ENCODE measurements at regions not wholly inside any gene's neighbourhood (a gene's known extent, or its start where the extent isn't known, plus 50 kb on each side); places are given as distances from the start of the nearest gene placed in this dataset.
"Not testable (repeated sequence)": the region's sequence is repeated elsewhere in the genome, so short reads cannot be mapped to it uniquely, and the experiment has no call there.

GRCh38 chr3:95522449-95522848 lies 1291.9 kb upstream of the EPHA6 start:
- H3K9me3 ChIP-seq, result no peaks in the 10 kb centered on the region
- H3K36me3 ChIP-seq (ENCODE audit: insufficient read depth in 1 of 2, low read depth in 1 of 2), result no peaks in the 10 kb centered on the region
- no peak for TF ChIP-seq CTCF (IDR thresholded peaks at IDR 0.05)
- ATAC-seq, result no peak
- DNase-seq, result no peak
- H3K4me1 ChIP-seq, result no peaks in the 10 kb centered on the region
- intact Hi-C loops (cut with DNase I), result no loop called here
- H3K27ac ChIP-seq, result no peak overlapping the region
- H3K4me3 ChIP-seq, result no peak overlapping the region
- 94 to 97% (median 95%) methylated on average over 2 of the region's 2 CpGs for WGBS, 3 donors
- H3K27me3 ChIP-seq (ENCODE audit: insufficient read depth in 3 of 3, low read length in 2 of 3), result no peaks in the 10 kb centered on the region

- H3K27me3 ChIP-seq (ENCODE audit: insufficient read depth in 3 of 3, low read length in 2 of 3), result no peaks in the 10 kb centered on the region
- intact Hi-C loops (cut with DNase I), result no loop called here
- H3K4me1 ChIP-seq, result no peaks in the 10 kb centered on the region
- H3K36me3 ChIP-seq (ENCODE audit: insufficient read depth in 1 of 2, low read depth in 1 of 2), result no peaks in the 10 kb centered on the region
- DNase-seq (no peak), ATAC-seq (no peak)
- H3K9me3 ChIP-seq, result no peaks in the 10 kb centered on the region
- no peak overlapping the region for H3K4me3 ChIP-seq
- no peak overlapping the region for H3K27ac ChIP-seq
- no peak for TF ChIP-seq CTCF (IDR thresholded peaks at IDR 0.05)
Measured at GRCh38 chr3:95539950-95540483, 1274.4 kb upstream of the EPHA6 start.

GRCh38 chr3:95565502-95565901 lies 1248.9 kb upstream of the EPHA6 start:
- Histone ChIP-seq H3K36me3 (ENCODE audit: insufficient read depth in 1 of 2, low read depth in 1 of 2) (no peaks in the 10 kb centered on the region), H3K4me3 (no peak overlapping the region), H3K4me1 (no peaks in the 10 kb centered on the region), H3K27ac (no peak overlapping the region), H3K27me3 (ENCODE audit: insufficient read depth in 3 of 3, low read length in 2 of 3) (no peaks in the 10 kb centered on the region), H3K9me3 (peaks cover 4% of the 10 kb centered on the region)
- no peak for ATAC-seq
- 89 to 97% (median 96%) methylated on average over 1 of the region's 1 CpG for WGBS, 3 donors
- TF ChIP-seq CTCF (IDR thresholded peaks at IDR 0.05), result no peak
- no peak for DNase-seq
- intact Hi-C loops (cut with DNase I), result no loop called here

GRCh38 chr3:95567346-95567745 lies 1247.0 kb upstream of the EPHA6 start:
- Histone ChIP-seq H3K4me1 (no peaks in the 10 kb centered on the region), H3K27me3 (ENCODE audit: insufficient read depth in 3 of 3, low read length in 2 of 3) (no peaks in the 10 kb centered on the region), H3K36me3 (ENCODE audit: insufficient read depth in 1 of 2, low read depth in 1 of 2) (no peaks in the 10 kb centered on the region), H3K4me3 (no peak overlapping the region), H3K9me3 (peaks cover 4% of the 10 kb centered on the region), H3K27ac (no peak overlapping the region)
- 55 to 71% (median 69%) methylated on average over 3 of the region's 3 CpGs for WGBS, 3 donors
- DNase-seq, result no peak
- intact Hi-C loops (cut with DNase I), result no loop called here
- TF ChIP-seq CTCF (IDR thresholded peaks at IDR 0.05), result no peak
- ATAC-seq, result no peak

GRCh38 chr3:95586754-95587153 lies 1227.6 kb upstream of the EPHA6 start:
- H3K27me3 ChIP-seq (ENCODE audit: insufficient read depth in 3 of 3, low read length in 2 of 3), result no peaks in the 10 kb centered on the region
- DNase-seq (no peak), ATAC-seq (no peak)
- 63 to 68% (median 65%) methylated on average over 2 of the region's 2 CpGs for WGBS, 3 donors
- intact Hi-C loops (cut with DNase I), result no loop called here
- no peak overlapping the region for H3K4me3 ChIP-seq
- no peak overlapping the region for H3K27ac ChIP-seq
- no peaks in the 10 kb centered on the region for H3K9me3 ChIP-seq
- TF ChIP-seq CTCF (IDR thresholded peaks at IDR 0.05), result no peak
- no peaks in the 10 kb centered on the region for H3K4me1 ChIP-seq
- no peaks in the 10 kb centered on the region for H3K36me3 ChIP-seq (ENCODE audit: insufficient read depth in 1 of 2, low read depth in 1 of 2)

- H3K27ac ChIP-seq; H3K9me3 ChIP-seq; DNase-seq; H3K27me3 ChIP-seq (ENCODE audit: insufficient read depth in 3 of 3, low read length in 2 of 3); intact Hi-C loops (cut with DNase I); H3K4me3 ChIP-seq; H3K36me3 ChIP-seq (ENCODE audit: insufficient read depth in 1 of 2, low read depth in 1 of 2); H3K4me1 ChIP-seq; ATAC-seq: not testable (repeated sequence)
- WGBS, 3 donors, result 59 to 69% (median 68%) methylated on average over 8 of the region's 8 CpGs
Measured at GRCh38 chr3:95587641-95588040, 1226.8 kb upstream of the EPHA6 start.
